ENCODE measurements at regions not wholly inside any gene's neighbourhood (a gene's known extent, or its start where the extent isn't known, plus 50 kb on each side); places are given as distances from the start of the nearest gene placed in this dataset.

DNA sequence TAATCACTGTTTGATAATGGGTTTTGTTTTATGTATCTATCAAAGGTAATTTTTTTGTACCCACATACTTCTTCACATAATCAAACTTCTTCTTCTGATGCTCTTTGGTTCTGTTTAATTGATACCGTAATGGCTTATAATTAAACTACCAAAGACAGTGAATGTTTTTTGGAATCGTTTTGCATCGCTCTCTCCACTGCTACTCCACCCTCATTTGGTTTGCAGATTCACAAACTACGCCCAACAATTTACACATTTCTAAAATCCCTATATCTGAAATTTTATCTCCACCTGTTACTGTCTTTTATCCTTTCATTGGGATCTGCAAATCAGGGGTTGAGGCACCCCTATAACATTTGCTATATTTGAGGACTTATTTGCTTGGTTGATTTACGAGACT is 319.6 kb downstream of the RWDD3 start:
- TF ChIP-seq EZH2 (IDR thresholded peaks at IDR 0.05; ENCODE audit: low read length, unreplicated experiment) (no peak), EZH2phosphoT487 (IDR thresholded peaks at IDR 0.05; ENCODE audit: borderline replicate concordance, low read length) (no peak), CTCF (conservative IDR thresholded peaks at IDR 0.05; ENCODE audit: low read depth, low read length) (no peak)
- no peaks in the 10 kb centered on the region for H3F3A ChIP-seq (ENCODE audit: low read length, unreplicated experiment)
- no peak overlapping the region for H3K4me2 ChIP-seq (ENCODE audit: low read length)
- no peaks in the 10 kb centered on the region for H3K9me2 ChIP-seq (replicated peaks; ENCODE audit: low read length)
- H4K20me1 ChIP-seq (ENCODE audit: low read length): no peaks in the 10 kb centered on the region
- ChIA-PET CTCF (no interaction called here), POLR2A (ENCODE audit: unreplicated experiment) (no interaction called here)
- peaks cover 5% of the 10 kb centered on the region; the same call in 1 of the 2 replicates for H3K27me3 ChIP-seq (ENCODE audit: low read length)
- no peak overlapping the region for H3K4me3 ChIP-seq (ENCODE audit: low read length)
- H3K79me2 ChIP-seq (ENCODE audit: low read length): no peaks in the 10 kb centered on the region
- H3K36me3 ChIP-seq (ENCODE audit: low read depth, low read length): no peaks in the 10 kb centered on the region
- BruUV-seq (replicated peaks): no TSS peak
- peaks cover 9% of the 10 kb centered on the region; the same call in 1 of the 2 replicates for H3K9me3 ChIP-seq (ENCODE audit: low read length)
- H2AFZ ChIP-seq (ENCODE audit: low read length): no peak overlapping the region
- no peak overlapping the region for H3K9ac ChIP-seq (ENCODE audit: low read length)
- DNase-seq (no peak), ATAC-seq (no peak)
- peaks cover 4% of the 10 kb centered on the region; the same call in 1 of the 2 replicates for H3K4me1 ChIP-seq (ENCODE audit: insufficient read depth, low read length)
- intact Hi-C loops (cut with micrococcal nuclease): no loop called here
- H3K27ac ChIP-seq (ENCODE audit: low read length): no peak overlapping the region

DNA sequence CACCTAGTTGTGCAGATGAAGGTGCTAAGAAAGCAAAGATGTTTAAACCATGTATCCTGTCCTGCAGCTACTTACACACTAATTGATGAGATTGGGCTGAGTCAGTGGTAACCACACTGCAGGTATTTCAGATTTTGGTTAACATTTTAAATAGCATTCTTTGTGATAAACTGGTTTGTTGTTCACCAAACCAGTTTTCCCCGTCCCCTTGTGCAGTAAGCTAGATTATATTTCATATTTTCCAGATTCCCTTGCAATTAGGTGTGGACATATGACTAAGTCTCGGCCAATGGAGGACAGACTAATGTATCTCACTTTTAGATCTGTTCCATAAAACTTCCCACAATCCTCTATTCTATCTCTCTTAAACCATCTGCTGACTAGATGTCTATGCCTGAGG is 320.4 kb downstream of the RWDD3 start:
- POLR2A ChIA-PET (ENCODE audit: unreplicated experiment): no interaction called here
- no TSS peak for BruUV-seq (replicated peaks)

More for the DNA sequence above, 320.4 kb downstream of the RWDD3 start:
- TF ChIP-seq EZH2phosphoT487 (IDR thresholded peaks at IDR 0.05; ENCODE audit: borderline replicate concordance, low read length) (no peak), CTCF (conservative IDR thresholded peaks at IDR 0.05; ENCODE audit: low read depth, low read length) (no peak), EZH2 (IDR thresholded peaks at IDR 0.05; ENCODE audit: low read length, unreplicated experiment) (no peak)
- Histone ChIP-seq H3K79me2 (ENCODE audit: low read length) (no peaks in the 10 kb centered on the region), H3K36me3 (ENCODE audit: low read depth, low read length) (no peaks in the 10 kb centered on the region), H3K27ac (ENCODE audit: low read length) (peak overlapping the region; percentile 24; the same call in 1 of the 2 replicates), H2AFZ (ENCODE audit: low read length) (0 out of 2 replicates have a peak overlapping the region, but pooled peaks have one; percentile 19), H3K9me2 (replicated peaks; ENCODE audit: low read length) (no peaks in the 10 kb centered on the region), H3K4me2 (ENCODE audit: low read length) (no peak overlapping the region), H3K9me3 (ENCODE audit: low read length) (peaks cover 9% of the 10 kb centered on the region; the same call in 1 of the 2 replicates), H3F3A (ENCODE audit: low read length, unreplicated experiment) (no peaks in the 10 kb centered on the region), H3K4me1 (ENCODE audit: insufficient read depth, low read length) (peaks cover 4% of the 10 kb centered on the region; the same call in 1 of the 2 replicates), H4K20me1 (ENCODE audit: low read length) (no peaks in the 10 kb centered on the region), H3K4me3 (ENCODE audit: low read length) (no peak overlapping the region), H3K9ac (ENCODE audit: low read length) (no peak overlapping the region), H3K27me3 (ENCODE audit: low read length) (no peaks in the 10 kb centered on the region)
- ATAC-seq: no peak
- CTCF ChIA-PET: no interaction called here
- intact Hi-C loops (cut with micrococcal nuclease): no loop called here
- DNase-seq: peak; percentile 84
